ENCODE measurements at regions not wholly inside any gene's neighbourhood (a gene's known extent, or its start where the extent isn't known, plus 50 kb on each side); places are given as distances from the start of the nearest gene placed in this dataset.

- 1 to 2% methylated on average over 31 of the region's 31 CpGs for WGBS, 2 donors
- intact Hi-C loops (cut with DNase I): loop anchor here in 1 of 10 donors (5.0 kb wide), 1 partner anchor 1973 kb away; no protein-coding TSS in a partner anchor
- Histone ChIP-seq H3K36me3 (no peaks in the 10 kb centered on the region), H3K27me3 (peaks cover 8 to 76% (median 67%) of the 10 kb centered on the region in 7 donors), H3K27ac (no peak overlapping the region), H3K4me3 (peak overlapping the region in 2 of 10 donors; percentile 4 to 18), H3K9me3 (no peaks in the 10 kb centered on the region), H3K4me1 (peaks cover 0 to 19% (median 11%) of the 10 kb centered on the region in 9 donors)
- ATAC-seq: no peak
- no peak for DNase-seq
- no peak for TF ChIP-seq CTCF (IDR thresholded peaks at IDR 0.05)
Measured at GRCh38 chr9:29214690-29215253, 1641.5 kb upstream of the C9orf72 start.

GRCh38 chr9:29217966-29218365 lies 1644.7 kb upstream of the C9orf72 start:
- ATAC-seq: no peak
- H3K4me1 ChIP-seq: peaks cover 0 to 12% (median 4%) of the 10 kb centered on the region in 9 donors
- no peak for TF ChIP-seq CTCF (IDR thresholded peaks at IDR 0.05)
- no peak overlapping the region for H3K4me3 ChIP-seq
- peaks cover 8 to 49% (median 41%) of the 10 kb centered on the region in 7 donors for H3K27me3 ChIP-seq
- H3K9me3 ChIP-seq: no peaks in the 10 kb centered on the region
- H3K36me3 ChIP-seq: no peaks in the 10 kb centered on the region
- no peak for DNase-seq
- WGBS, 2 donors: 79 to 81% methylated on average over 1 of the region's 1 CpG
- intact Hi-C loops (cut with DNase I): no loop called here
- no peak overlapping the region for H3K27ac ChIP-seq

GRCh38 chr9:29220596-29221251 lies 1647.4 kb upstream of the C9orf72 start:
- H3K27me3 ChIP-seq: peaks cover 0 to 22% (median 14%) of the 10 kb centered on the region in 7 donors
- DNase-seq (no peak), ATAC-seq (peak in 1 of 8 donors; percentile 20)
- H3K4me1 ChIP-seq: no peaks in the 10 kb centered on the region
- WGBS, 2 donors: 36 to 53% methylated on average over 2 of the region's 2 CpGs
- H3K36me3 ChIP-seq: no peaks in the 10 kb centered on the region
- no peak overlapping the region for H3K4me3 ChIP-seq
- intact Hi-C loops (cut with DNase I): no loop called here
- TF ChIP-seq CTCF (IDR thresholded peaks at IDR 0.05): no peak
- H3K27ac ChIP-seq: no peak overlapping the region
- no peaks in the 10 kb centered on the region for H3K9me3 ChIP-seq

- WGBS, 2 donors: 58 to 59% methylated on average over 2 of the region's 2 CpGs
- intact Hi-C loops (cut with DNase I): no loop called here
- Histone ChIP-seq H3K9me3 (no peaks in the 10 kb centered on the region), H3K27me3 (no peaks in the 10 kb centered on the region), H3K4me1 (no peaks in the 10 kb centered on the region), H3K27ac (no peak overlapping the region), H3K4me3 (no peak overlapping the region), H3K36me3 (no peaks in the 10 kb centered on the region)
- DNase-seq (no peak), ATAC-seq (no peak)
- TF ChIP-seq CTCF (IDR thresholded peaks at IDR 0.05): no peak
Measured at GRCh38 chr9:29228558-29228957, 1655.3 kb upstream of the C9orf72 start.
